A549 (cell line): ENCODE measurements at regions not wholly inside any gene's neighbourhood (a gene's known extent, or its start where the extent isn't known, plus 50 kb on each side); places are given as distances from the start of the nearest gene placed in this dataset.

ENCODE experiments used
- CEBPB ChIP-seq, 2 experiments: fragments of >200 bp in 1 of 2; sonication (Bioruptor Twin) in 1 of 2; formaldehyde crosslinking in 1 of 2; IDR thresholded peaks; 2 replicates each; pipeline ENCODE4 v1.6.1; 2012 to 2016
- CHD2 ChIP-seq: fragments of 150-350 bp; IDR thresholded peaks from 2 replicates; pipeline ENCODE4 v1.6.1; 2014; ENCODE audit warnings: low read length; ENCODE audit not compliant: partially characterized antibody
- CTCF ChIP-seq: fragments of >200 bp; sonication (Bioruptor Twin); formaldehyde crosslinking; IDR thresholded peaks from 3 replicates; pipeline ENCODE4 v1.5.1; 2016
- ELK1 ChIP-seq: fragments of 150-350 bp; IDR thresholded peaks from 2 replicates; pipeline ENCODE4 v1.6.1; 2014; ENCODE audit warnings: low read depth, mild to moderate bottlenecking, low read length
- ESRRA ChIP-seq: fragments of 150-350 bp; IDR thresholded peaks from 2 replicates; pipeline ENCODE4 v1.6.1; 2014; ENCODE audit warnings: mild to moderate bottlenecking, low read length, borderline replicate concordance
- HOXB13 ChIP-seq: fragments of 250-450 bp; sonication (Bioruptor Pico); IDR thresholded peaks from 2 replicates; pipeline ENCODE4 v1.5.0; 2020; ENCODE audit warnings: low read depth, mild to moderate bottlenecking, moderate library complexity
- MAFK ChIP-seq: fragments of 450-650 bp; IDR thresholded peaks from 2 replicates; pipeline ENCODE4 v1.6.1; 2014; ENCODE audit not compliant: partially characterized antibody
- NFE2L2 ChIP-seq: fragments of 150-350 bp; conservative IDR thresholded peaks from 2 replicates; pipeline ENCODE4 v1.6.1; 2014; ENCODE audit warnings: low read length
- NPAS2 ChIP-seq: fragments of 250-450 bp; sonication (Bioruptor Pico); IDR thresholded peaks from 2 replicates; pipeline ENCODE4 v1.8.0; 2022; ENCODE audit warnings: mild to moderate bottlenecking, moderate library complexity, borderline replicate concordance
- POLR2A ChIP-seq: IDR thresholded peaks from 2 replicates; pipeline ENCODE4 v1.6.1; 2012; ENCODE audit warnings: mild to moderate bottlenecking, low read length
- RAD21 ChIP-seq, 2 experiments: fragments of >200 bp in 1 of 2; sonication (Bioruptor Twin) in 1 of 2; formaldehyde crosslinking in 1 of 2; IDR thresholded peaks in 1 of 2; conservative IDR thresholded peaks in 1 of 2; 2 replicates in 1 of 2; 3 replicates in 1 of 2; pipeline ENCODE4 v1.6.1; 2012 to 2018; ENCODE audit warnings: inconsistent platforms in 1 of 2
- TF ChIP-seq, protein P1 (sequence below): fragments of 450-650 bp; IDR thresholded peaks from 2 replicates; pipeline ENCODE4 v1.6.1; 2014; ENCODE audit warnings: antibody characterized with exemption
- TF ChIP-seq, protein P2 (sequence below): fragments of 200-600 bp; sonication (generic); IDR thresholded peaks from 2 replicates; pipeline ENCODE4 v1.6.1; 2016; ENCODE audit warnings: antibody characterized with exemption, mild to moderate bottlenecking, moderate library complexity

DNA sequence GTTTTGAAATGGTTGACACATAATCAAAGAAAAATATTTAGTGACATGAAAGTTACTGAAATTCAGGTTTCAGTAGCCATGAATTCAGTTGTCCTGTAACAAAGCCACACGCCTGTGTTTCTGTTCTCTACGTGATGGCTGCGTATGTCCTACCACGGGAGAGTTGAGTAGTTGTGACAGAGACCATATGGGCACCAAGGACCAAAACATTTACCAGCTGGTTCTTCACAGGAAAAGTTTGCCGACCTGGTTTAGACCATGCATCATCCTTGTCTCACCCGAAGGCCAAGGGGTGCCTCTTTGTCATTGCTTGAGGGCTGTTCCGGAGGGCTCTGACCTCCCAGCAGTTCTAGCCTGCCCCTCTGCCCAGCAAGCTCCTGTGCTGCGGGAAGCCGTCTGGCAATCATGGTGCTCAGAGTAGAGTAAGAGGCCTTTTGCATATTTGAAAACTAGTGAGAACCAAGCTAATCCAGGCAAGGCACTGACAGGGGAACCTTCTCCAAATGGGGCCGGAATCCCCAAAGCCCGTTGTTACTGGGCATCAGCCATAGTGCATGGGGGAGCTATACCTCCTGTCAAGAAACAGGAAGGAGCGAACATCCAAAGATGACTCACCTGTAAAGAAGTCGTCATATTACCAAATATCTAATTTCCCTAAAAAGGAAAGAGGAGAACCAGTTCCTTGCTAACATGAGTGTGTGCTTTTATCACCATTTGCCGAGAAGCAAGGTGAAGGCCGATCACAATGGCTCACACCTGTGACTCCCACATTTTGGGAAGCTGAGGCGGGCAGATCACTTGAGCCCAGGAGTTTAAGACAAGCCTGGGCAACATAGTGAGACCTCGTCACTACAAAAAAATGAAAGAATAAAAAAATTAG is 92.6 kb upstream of the RAB12 start:
- TF ChIP-seq CHD2 (no peak), NPAS2 (CRISPR knock-in tag) (no peak), RAD21 (conservative IDR thresholded peaks at IDR 0.05 in 1 of 2, IDR thresholded peaks at IDR 0.05 in 1 of 2) (no peak), CTCF (no peak), NFE2L2 (no peak), ELK1 (no peak), POLR2A (no peak), CEBPB (IDR thresholded peaks at IDR 0.05) (no peak), HOXB13 (no peak), MAFK (no peak), ESRRA (no peak)
- TF ChIP-seq, protein P1, sequence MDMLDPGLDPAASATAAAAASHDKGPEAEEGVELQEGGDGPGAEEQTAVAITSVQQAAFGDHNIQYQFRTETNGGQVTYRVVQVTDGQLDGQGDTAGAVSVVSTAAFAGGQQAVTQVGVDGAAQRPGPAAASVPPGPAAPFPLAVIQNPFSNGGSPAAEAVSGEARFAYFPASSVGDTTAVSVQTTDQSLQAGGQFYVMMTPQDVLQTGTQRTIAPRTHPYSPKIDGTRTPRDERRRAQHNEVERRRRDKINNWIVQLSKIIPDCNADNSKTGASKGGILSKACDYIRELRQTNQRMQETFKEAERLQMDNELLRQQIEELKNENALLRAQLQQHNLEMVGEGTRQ: no peak
- TF ChIP-seq, protein P2, sequence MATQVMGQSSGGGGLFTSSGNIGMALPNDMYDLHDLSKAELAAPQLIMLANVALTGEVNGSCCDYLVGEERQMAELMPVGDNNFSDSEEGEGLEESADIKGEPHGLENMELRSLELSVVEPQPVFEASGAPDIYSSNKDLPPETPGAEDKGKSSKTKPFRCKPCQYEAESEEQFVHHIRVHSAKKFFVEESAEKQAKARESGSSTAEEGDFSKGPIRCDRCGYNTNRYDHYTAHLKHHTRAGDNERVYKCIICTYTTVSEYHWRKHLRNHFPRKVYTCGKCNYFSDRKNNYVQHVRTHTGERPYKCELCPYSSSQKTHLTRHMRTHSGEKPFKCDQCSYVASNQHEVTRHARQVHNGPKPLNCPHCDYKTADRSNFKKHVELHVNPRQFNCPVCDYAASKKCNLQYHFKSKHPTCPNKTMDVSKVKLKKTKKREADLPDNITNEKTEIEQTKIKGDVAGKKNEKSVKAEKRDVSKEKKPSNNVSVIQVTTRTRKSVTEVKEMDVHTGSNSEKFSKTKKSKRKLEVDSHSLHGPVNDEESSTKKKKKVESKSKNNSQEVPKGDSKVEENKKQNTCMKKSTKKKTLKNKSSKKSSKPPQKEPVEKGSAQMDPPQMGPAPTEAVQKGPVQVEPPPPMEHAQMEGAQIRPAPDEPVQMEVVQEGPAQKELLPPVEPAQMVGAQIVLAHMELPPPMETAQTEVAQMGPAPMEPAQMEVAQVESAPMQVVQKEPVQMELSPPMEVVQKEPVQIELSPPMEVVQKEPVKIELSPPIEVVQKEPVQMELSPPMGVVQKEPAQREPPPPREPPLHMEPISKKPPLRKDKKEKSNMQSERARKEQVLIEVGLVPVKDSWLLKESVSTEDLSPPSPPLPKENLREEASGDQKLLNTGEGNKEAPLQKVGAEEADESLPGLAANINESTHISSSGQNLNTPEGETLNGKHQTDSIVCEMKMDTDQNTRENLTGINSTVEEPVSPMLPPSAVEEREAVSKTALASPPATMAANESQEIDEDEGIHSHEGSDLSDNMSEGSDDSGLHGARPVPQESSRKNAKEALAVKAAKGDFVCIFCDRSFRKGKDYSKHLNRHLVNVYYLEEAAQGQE: no peak
